GM21528 (cell line): ENCODE measurements at regions not wholly inside any gene's neighbourhood (a gene's known extent, or its start where the extent isn't known, plus 50 kb on each side); places are given as distances from the start of the nearest gene placed in this dataset.
"Not testable (repeated sequence)": the region's sequence is repeated elsewhere in the genome, so short reads cannot be mapped to it uniquely, and the experiment has no call there.

Source experiments
- ATAC-seq: cut with Tn5 transposase; IDR thresholded peaks from one replicate; pipeline ENCODE4 v1.9.1; 2021; ENCODE audit warnings: mild to moderate bottlenecking, moderate library complexity; ENCODE audit not compliant: unreplicated experiment, low FRiP score

DNA sequence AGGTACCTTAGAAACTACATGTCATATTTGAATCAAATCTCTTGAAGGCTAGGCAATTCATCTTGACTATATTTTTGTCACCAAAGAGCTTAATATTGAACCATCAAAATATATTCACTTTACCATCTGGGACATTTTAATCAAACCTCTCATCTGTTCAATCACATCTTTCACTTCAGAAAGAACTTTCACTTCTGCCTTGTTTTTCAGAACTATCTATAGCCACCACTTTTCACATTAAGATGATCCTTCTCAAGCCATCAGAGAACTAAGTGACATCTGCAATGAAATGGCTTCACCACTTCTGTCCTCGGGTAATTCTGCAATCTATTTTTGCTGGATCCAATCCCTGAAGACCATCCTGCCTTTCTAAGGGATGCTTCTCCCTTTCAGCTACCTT lies 57.8 kb downstream of the OR2B2 start:
- no peak for ATAC-seq

DNA sequence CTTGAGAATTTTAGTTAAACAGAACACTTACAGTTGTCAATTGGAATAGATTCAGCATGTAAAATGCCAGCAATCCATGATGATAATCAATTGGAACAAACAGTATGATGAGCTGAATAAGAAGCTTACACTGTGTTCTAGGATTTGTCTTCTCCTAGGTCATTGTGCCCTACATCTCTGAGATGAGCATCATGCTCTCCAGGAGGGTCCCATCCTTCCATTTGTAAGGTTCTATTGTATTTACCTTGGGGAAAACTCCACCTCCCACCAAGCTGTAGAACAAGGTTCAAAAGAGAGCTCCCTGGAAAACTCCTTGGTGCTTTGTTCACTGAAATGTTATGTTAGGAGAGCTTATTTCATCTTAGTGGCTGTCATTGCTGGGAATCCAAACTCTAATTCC lies 60.8 kb downstream of the OR2B2 start:
- ATAC-seq, result no peak

DNA sequence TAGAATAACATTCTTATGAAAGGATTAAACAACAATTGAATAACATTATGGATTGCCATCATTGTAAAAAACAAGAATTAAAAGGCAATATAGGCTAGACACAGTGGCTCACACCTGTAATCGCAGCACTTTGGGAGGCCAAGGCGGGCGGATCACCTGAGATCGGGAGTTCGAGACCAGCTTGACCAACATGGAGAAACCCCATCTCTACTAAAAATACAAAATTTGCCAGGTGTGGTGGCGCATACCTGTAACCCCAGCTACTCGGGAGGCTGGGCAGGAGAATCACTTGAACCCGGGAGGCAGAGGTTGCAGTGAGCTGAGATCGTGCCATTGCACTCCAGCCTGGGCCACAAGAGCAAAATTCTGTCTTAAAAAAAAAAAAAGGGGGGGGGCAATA lies 63.2 kb downstream of the OR2B2 start:
- ATAC-seq, result not testable (repeated sequence)

DNA sequence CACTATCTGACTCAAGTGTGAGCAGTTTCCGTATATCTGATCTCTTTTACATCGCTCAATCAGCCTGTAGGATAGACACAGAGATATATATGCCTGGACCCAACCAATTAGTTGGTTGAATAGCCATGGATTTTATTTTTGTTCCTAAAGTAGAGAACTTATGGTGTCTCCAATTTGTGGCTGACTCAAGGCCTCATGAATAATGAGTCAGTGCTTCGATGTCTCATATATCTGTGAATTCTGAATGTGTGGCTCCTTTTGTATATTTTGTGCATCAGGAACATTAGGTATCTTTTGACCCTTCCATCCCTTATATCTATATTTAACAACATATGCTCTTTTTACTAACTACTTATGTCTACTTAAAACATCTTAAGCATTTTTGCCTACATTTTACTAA lies 64.5 kb downstream of the OR2B2 start:
- ATAC-seq, result no peak

DNA sequence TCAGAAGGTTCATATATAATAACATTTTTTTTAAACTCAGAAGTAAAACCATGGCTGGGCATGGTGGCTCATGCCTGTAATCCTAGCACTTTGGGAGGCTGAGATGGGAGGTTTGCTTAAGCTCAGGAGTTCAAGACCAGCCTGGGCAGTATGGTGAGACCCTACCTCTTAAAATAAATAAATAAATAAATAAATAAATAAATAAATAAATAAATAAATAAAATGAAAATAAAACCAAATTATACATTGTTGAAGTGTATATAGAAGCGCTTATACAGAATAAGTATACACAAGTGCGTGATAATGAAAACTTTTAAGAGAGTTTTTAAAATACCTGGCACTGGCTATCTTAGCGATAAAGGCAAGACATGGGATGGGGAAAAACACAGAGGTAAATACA lies 71.6 kb downstream of the OR2B2 start:
- ATAC-seq, result no peak

DNA sequence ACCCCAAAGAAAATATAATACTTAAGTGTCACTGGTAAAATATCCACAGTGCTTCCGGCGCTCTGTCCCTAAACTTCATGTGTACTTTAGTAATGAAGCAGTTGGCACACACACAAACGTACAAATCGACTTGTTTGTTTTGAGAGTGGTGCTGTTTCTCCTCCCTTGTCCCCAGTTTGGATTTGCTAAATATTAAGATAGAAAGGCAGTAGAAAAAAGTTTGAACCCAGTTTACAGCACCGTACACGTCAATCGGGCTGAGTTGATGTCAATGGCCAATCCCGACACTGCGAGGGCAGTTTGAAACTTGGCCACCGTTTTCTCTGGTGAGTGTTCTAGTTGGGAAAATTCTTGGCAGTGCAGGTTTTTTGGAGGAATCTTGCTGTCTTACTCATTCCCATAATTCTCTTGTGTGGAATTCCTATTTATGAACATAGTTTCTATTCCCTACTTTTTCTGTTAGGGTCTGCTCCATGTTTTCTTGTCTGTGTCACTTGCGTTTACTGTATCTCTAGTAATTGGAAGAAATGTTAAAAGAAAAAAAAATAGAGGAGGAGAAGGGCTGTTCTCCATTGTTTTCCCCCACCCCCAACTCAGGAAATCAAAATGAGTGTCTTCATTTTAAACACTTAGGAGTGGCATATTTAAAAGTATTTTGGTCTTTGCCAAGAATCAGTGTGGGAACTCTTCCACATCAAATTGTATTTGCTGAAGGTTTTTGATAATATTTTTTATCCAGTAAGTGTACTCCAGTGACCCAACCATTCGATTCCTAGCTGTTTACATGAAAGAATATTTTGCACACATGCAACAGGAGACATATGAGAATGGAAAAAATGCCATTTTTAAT lies 72.3 kb downstream of the OR2B2 start:
- ATAC-seq, result no peak

DNA sequence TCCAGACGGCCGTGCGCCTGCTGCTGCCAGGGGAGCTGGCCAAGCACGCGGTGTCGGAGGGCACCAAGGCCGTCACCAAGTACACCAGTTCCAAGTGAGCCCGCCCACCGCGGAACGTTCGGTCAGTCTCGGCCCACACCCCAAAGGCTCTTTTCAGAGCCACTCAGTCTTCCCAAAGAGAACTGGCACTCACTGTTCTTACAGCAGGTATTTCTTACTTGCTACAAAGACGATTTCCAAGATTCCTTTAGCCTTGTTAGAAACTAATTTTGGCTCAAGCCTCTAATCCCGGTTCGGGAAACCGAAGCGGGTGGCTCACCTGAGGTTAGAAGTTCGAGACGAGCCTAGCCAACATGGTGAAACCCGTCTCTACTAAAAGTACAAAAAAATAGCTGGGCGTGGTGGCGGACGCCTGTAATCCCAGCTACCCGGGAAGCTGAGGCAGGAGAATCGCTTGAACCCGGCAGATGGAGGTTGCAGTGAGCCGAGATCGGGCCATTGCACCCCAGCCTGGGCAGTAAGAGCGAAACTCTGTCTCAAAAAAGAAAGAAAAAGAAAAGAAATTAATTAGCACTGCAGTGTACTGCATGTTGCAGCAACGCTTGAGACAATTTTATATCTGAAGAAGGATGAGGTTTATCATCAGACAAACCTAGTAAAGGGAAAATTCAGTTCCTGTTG lies 73.1 kb downstream of the OR2B2 start:
- ATAC-seq, result peak; percentile 16

DNA sequence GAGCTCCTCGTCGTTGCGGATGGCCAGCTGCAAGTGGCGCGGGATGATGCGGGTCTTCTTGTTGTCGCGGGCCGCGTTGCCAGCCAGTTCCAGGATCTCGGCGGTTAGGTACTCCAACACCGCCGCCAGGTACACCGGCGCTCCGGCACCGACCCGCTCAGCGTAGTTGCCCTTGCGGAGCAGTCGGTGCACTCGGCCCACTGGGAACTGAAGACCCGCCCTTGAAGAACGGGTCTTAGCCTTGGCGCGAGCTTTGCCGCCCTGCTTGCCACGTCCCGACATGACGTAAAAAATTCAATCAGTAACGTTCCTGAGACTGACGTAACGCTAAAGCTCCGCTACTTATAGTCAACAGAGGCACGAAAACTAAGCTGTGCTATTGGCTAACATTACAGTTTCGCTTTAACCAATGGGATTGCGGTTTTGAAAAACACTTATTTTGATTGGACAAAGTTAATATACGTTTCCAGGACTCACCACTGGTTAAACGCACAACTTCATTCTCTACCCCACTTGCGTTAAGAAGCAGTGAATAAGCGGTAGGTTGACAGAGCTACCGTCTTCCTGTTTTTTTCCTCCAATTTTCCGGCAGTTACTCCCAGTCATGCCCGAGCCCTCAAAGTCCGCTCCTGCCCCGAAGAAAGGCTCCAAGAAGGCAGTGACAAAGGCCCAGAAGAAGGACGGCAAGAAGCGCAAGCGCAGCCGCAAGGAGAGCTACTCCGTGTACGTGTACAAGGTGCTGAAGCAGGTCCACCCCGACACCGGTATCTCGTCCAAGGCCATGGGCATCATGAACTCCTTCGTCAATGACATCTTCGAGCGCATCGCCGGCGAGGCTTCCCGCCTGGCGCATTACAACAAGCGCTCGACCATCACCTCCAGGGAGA lies 73.9 kb downstream of the OR2B2 start:
- peak; percentile 77 for ATAC-seq

DNA sequence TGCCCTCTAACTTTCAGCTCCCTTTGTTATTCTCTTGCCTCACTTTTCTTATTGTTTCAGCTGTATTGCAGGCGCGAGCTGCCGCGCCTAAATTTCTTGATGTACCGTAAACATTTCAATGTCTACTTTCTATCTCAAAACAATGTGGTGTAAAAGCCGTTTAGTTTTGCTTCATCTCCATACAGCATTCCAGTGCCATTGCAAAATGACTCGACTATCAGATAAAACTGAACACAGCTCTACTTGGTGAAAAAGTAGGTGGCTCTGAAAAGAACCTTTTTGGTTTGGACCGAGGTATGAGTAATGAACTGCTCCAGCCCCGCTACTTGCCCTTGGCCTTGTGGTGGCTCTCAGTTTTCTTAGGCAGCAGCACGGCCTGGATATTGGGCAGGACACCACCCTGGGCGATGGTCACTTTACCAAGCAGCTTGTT lies 74.6 kb downstream of the OR2B2 start:
- no peak for ATAC-seq

DNA sequence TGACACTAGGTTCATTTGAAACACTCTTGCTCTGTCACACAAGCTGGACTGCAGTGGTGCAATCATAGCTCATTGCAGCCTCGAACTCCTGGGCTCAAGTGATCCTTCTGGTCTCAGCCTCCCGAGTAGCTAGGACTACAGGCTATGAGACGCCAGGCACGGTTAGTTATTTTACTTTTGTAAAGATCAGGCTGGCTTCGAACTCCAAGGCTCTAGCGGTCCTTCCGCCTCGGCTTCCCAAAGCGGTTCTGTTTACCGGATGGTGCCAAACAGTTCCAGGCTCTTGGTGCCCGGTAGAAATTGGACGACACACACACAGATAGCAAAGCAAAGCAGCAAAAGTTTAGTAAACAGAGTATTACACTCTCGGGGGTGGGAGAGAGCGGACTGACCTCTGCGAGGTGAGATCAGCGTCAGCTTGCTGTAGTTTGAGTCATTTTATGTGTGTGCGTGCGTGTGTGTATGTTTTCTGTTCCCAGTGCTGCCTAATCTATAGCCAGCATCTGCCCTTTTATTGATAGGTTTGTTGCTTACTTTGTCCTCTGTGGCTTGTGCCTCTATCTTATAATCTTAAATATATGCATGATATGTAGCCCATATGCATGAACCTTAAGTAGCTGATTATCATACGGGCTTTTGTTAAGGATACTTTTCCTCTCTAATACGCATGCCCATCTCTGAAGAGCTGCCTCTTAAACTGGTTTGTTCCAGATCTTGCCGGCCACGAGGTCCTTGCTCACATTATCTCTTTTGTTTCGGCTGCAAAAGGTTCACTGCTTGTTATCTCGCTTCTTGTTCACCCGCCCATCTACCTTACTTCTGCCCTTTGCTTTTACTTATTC lies 75.2 kb downstream of the OR2B2 start:
- no peak for ATAC-seq

DNA sequence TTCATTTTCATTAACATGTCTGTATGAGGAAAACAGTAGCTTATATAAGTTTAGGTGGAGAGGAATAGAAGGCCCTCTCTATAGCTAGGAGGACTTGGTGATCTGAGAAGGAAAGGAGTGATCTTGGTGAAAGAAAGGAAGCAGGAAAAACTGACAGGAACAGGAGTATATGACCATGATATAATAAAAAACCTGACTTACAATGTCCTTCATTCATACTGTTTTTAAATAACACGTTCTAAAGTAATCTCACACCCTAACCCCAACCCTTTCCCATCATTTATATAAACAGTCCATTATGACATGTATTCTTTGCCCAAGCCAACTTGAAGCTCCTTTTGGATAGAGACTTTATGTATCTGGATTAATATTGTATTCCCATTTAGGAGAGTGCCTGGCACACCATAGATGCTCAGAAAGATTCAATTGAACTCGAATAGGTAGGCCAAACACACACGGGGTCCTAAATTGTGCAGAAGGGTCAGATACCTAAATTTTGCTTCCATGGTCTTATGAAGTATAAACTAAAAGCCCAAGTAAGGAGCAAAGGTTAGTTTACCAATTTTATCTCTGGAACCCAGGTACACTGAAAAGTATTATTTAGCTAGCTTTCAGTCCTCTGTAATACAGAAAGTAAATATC lies 75.9 kb downstream of the OR2B2 start:
- no peak for ATAC-seq

DNA sequence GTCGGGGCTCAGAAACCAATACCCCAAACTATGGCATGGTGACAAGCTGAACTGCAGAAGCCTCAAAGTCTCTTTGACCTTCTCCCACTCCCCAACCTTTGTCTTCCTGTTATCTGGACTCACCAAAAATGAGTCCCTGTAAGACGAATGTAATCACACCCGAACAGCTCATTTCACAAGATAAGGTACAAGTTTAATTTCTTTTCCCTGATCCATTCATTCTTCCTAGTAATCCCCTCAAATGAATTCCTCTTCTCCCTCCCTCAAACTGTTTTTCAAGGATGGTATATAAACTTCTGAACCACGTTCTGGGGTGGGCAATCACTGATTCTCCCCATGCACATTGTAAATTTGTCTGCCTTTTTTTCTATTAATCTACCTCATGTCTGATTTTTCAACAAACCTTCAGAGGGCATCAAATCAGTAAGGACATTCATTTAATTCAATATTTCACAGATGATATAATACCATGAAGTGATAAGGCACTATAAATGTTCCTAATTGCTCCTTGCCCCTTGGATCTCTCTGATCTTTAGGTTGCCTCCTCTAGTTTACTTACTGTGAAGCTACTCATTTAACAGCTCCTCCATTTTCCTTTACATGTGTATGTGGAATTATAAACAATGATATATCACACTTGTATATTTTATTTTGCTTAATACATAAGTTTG lies 77.2 kb downstream of the OR2B2 start:
- no peak for ATAC-seq

DNA sequence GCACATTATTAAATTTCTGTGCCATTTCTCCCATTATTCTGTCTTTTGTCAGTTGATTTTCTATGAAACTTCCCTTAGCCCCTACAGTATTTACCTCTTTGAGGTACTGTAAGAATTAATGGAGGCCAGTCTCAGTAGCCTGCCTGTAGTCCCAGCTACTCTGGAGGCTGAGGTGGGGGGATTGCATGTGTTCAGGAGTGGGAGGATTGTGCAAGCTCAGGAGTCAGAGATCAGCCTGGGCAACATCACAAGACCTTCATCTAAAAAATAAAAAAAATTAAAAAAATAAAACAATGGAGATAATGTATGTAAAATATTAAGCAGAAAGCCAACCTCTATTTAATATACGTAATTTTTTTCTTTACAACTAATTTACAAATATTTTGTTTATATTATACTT lies 77.8 kb downstream of the OR2B2 start:
- no peak for ATAC-seq

DNA sequence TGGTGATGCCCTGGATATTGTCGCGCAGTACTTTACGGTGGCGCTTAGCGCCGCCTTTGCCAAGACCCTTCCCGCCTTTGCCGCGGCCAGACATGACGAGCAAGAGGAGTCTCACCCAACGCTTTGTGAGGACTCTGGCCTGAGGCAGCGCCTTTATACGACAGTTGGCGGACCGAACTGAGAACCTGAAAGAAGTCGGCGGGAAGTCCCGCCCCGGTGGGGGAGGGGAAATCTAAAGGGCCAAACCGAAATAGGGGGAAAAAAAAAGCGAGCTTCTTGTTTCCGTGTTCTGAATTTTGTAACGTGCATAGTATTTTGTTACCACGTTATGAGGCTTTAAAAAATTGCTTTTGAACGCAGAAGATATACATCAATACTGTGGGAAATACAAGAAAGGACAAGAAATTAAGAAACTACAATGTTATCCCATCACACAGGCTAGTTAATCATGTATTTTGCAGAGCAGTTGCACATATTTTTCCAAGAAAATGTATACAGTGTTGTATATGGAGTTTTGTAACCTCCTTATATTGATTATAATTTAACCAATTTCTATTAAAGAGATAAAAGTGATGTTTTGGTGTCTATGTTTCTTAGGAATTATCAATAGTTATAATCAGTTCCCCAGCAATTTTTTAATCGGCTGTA lies 80.6 kb downstream of the OR2B2 start:
- peak; percentile 78 for ATAC-seq

DNA sequence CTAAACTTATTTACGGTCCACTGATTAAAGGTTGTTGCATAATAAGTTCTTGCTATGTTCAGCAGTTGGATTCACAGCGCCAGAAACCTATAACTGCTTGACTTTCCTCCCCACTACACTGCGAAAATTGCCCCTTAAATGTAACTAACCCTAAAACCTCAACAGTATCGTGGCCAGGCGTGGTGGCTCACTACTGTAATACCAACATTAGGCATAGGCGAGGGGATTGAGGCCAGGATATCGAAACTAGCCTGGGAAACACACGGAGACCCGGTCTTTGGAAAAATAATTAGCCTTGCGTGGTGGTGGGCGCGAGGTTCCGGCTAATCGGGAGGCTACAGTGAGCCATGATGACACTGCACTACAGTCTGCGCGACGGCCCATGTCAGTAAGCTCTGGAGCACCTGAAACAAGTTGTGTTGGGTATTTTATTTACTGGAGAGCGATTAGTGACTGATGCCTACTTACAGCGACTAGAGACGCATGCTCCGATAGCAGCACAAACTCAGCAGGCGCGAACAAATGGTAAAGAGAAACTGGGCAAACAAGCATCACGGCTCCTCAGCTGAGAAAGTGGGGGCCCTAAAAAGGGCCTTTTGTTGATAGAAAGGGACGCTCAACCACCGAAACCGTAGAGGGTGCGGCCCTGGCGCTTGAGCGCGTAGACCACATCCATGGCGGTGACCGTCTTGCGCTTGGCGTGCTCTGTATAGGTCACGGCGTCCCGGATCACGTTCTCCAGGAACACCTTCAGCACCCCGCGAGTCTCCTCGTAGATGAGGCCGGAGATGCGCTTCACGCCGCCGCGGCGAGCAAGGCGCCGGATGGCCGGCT lies 81.4 kb downstream of the OR2B2 start:
- peak; percentile 77 for ATAC-seq

DNA sequence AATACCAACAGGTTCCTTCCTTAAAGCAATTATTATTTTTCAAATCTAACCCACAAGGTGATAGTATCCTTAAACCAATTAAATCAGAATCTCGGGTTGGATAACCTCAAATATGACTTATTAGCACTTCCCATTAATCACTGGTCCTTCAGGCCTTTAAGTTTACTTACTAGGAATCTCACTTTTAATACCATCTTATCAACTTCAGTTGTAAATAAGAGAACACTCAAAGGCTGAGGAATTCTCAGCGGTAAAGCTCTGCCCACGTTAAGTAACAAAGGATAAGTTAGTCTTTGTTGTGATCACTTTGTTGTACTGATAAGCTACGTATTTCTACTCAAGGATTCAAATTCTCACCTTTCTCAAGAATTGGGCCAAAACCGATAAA lies 82.0 kb downstream of the OR2B2 start:
- no peak for ATAC-seq

DNA sequence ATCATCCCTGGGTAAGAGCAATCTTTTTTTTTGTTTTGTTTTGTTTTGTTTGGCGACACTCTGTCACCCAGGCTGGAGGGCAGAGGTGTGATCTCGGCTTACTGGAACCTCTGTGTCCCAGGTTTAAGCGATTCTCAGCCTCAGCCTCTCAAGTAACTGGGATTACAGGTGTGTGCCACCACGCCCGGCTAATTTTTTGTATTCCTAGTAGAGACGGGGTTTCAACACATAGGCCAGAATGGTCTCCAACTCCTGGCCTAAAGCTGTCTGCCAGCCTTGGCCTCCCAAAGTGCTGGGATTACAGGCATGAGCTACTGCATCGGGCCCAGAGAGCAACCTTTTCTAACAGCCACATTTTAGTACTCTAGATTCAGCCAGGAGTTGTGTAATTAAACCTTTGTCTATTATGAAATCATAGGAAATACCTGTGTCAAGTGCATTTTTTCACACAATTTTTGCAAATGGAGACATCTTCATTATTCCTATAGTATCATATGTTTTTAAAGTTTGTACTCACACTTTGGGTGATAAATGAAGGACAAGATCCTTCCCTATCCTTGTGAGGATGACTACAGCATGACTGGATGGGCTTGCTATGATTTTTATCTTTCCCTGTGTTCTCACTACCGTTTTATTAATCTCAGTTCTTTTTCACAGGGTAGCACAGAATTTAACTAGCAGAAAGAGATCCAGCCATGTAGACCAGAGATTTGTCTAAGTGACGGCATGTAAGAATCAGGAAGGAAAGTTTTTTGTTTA lies 82.6 kb downstream of the OR2B2 start:
- no peak for ATAC-seq
